ENCODE measurements at regions not wholly inside any gene's neighbourhood (a gene's known extent, or its start where the extent isn't known, plus 50 kb on each side); places are given as distances from the start of the nearest gene placed in this dataset.

- TF ChIP-seq CTCF (IDR thresholded peaks at IDR 0.05) = no peak
- TF ChIP-seq POLR2A (IDR thresholded peaks at IDR 0.05) = no peak
Observed at GRCh38 chr6:93567164-93567563, 147.8 kb upstream of the EPHA7 start.

Data from heart left ventricle (tissue), 13 donors.